Jurkat, Clone E6-1 (cell line): ENCODE measurements at regions not wholly inside any gene's neighbourhood (a gene's known extent, or its start where the extent isn't known, plus 50 kb on each side); places are given as distances from the start of the nearest gene placed in this dataset.

Experiments used
- DNase-seq: peaks from one replicate; pipeline ENCODE4 v3.0.0-alpha.2; 2011; ENCODE audit warnings: low read depth, low spot score
- H3K4me3 ChIP-seq: 2 replicates; pipeline ENCODE4 v1.5.1; 2011; ENCODE audit warnings: mild to moderate bottlenecking, low read length, control low read depth, moderate library complexity

GRCh38 chr3:190252080-190252479 lies 70.2 kb downstream of the CLDN1 start:
- no peak for DNase-seq
- H3K4me3 ChIP-seq, result no peak overlapping the region

DNA sequence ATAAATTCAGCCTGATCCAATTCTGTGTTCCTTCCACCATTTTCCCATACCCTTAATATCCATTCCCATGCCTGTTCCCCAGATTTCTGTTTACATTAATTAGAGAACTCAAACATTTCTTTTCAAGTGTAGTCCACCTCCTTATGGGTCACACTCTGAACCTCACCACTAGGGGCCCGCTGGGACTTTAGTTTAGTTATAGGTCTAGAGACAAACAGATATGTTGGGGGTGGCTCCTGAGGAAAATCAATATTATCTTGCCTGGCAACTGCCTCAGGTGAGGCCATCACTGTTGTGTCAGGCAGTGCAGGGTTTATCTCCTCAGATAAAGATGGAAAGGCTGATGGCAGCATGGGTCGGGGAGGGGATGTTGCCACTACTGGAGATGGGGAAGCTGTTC lies 72.8 kb downstream of the CLDN1 start:
- H3K4me3 ChIP-seq, result no peak overlapping the region
- DNase-seq, result no peak

DNA sequence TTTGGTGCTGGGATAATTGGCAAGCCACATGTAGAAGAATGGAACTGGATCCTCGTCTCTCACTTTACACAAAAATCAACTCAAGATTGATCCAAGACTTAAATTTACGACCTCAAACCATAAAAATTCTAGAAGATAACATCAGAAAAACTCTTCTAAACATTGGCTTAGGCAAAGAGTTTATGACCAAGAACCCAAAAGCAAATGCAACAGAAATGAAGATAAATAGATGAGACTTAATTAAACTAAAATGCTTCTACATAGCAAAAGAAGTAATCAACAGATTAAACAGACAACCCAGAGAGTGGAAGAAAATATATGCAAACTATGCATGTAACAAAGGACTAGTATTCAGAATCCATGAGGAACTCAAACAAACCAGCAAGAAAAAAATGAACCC lies 80.1 kb downstream of the CLDN1 start:
- no peak for DNase-seq

DNA sequence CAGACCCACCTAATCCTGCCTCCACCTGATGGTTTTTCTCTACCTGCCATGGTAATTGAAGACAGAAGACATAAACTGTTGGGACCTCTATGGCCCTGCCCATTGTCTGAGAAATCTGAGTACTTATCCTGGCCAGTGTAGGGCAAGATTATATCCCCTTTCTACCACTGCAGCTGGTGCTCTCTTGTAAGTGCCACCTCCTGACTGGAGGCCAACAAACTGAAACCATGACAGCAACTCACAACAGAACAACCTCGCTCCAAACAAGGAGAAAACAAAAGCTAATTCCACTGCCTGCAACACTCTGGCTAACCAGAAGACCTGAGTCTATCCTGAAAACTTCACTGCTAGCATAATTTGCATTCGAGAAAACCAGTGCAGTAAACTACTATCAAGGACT lies 82.9 kb downstream of the CLDN1 start:
- no peak overlapping the region for H3K4me3 ChIP-seq
- DNase-seq, result no peak

More for the DNA sequence above, 80.1 kb downstream of the CLDN1 start:
- no peak overlapping the region for H3K4me3 ChIP-seq

DNA sequence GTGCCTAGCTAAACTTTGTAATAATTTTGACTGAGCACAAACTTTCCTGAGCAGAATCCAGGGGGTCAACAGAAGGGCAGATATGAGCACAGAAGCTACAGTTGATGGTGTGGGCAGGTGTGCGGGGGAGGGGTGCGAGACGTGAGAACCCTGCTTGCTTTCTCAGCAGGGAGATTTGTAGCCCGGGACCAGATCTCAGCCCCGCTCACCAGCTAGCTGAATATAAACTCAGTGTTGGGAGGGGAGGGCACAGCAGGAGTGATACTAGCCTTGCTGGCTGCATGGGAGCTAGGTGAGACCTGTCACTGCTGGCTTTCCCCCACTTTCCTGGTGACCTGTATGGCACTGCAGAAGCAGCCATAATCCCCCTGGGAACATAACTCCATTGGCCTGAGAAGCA lies 83.4 kb downstream of the CLDN1 start:
- DNase-seq, result no peak
- no peak overlapping the region for H3K4me3 ChIP-seq

GRCh38 chr3:190234621-190235020 lies 87.6 kb downstream of the CLDN1 start:
- no peak for DNase-seq
- no peak overlapping the region for H3K4me3 ChIP-seq

- no peak overlapping the region for H3K4me3 ChIP-seq
- no peak for DNase-seq
These were observed 92.4 kb downstream of the CLDN1 start for GRCh38 chr3:190229632-190230424.

- no peak for DNase-seq
- H3K4me3 ChIP-seq, result no peak overlapping the region
These were observed 95.2 kb downstream of the CLDN1 start for GRCh38 chr3:190227064-190227463.

DNA sequence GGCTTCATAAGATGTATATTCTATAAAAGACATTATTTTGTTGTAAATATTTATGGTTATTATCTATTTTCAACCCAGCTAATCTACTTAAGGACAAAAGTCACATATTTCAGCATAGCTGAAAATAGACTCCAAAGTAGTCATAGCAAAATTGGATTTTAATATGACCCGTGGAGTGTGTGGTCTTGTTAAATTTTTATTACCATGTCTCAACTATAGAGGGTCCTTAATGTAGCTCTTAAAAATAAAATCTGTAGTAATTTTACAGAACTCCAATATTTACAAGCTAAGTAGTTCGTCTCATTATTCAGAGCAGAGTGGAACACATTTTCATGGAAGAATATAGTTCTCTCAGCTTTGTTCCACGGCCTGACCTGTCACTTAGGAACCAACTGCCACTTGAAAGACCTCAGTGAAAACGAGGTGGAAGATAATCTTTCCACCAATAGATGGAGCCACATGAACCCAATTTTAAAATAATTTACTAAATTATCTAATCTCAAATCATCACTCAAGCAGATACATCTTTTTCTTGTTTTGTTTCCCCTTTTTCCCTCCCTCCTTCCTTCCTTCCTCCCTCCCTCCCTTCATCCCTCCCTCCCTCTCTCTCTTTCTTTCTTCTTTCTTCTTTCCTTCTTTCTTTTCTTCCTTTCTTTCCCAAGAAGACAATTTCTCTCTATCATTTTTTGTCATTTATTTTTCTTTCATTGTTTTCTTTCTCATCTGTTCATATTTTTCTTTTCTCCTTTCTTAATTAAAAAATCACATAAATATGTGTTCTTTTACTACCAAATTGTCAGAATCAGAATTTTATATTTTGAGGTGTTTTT lies 97.2 kb downstream of the CLDN1 start:
- peak; percentile 12 for DNase-seq
- no peak overlapping the region for H3K4me3 ChIP-seq

DNA sequence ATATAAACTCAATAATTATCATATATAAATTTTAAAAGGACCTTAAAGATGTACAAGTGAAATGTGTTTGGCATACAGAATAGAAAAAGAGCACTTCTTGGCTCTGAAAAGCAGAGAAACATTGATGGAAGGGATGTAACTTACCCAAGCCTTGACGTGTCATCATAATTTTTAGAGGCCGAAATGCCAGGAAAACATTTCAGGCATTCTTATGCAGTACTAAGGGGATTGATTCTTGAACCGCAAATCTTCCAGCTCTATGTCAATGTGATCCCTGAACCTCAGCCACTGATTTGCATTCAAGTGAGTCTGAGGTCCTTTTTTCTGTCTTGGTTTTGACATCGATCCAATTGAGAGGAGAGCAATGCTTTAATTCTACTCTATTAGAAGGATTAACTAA lies 97.8 kb downstream of the CLDN1 start:
- no peak overlapping the region for H3K4me3 ChIP-seq
- no peak for DNase-seq

DNA sequence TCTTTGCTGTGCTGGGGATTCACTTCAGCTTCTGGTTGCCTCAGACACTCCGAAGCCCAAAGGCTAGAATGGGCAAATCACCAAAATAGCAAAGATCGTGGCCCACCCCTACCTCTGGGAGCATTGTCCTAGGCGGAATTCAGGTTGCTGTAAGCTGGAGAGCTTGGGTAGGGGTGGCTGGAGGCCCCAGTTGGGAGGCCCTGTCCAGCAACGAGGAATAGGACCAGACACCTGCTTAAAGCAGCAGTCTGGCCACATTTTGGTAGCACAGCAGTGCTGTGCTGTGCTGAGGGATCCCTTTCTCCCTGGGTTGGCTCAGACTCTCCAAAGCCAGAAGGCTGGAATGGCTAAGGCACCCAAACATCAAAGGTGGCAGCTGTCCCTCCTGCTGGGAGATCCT lies 99.3 kb downstream of the CLDN1 start:
- no peak overlapping the region for H3K4me3 ChIP-seq
- no peak for DNase-seq

DNA sequence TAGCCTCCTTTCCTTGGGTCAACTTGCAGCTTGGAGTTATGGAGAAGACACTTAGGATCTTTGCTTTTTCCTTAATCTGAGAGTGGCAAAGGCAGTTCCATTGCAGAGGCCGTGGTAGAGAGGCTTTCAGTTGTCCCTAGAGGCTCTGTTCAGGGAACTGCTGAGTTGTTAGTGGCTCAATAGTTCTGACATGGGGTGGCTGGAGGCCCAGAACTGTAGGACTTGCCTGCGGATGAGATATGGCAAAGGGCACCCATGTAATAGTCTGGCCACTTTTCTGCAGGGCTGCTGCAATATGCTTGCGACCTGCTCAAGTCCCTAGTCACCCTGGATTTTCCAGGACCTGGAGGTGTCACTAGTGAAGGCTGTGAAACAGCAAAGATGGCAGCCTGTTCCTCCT lies 99.9 kb downstream of the CLDN1 start:
- H3K4me3 ChIP-seq, result no peak overlapping the region
- no peak for DNase-seq

DNA sequence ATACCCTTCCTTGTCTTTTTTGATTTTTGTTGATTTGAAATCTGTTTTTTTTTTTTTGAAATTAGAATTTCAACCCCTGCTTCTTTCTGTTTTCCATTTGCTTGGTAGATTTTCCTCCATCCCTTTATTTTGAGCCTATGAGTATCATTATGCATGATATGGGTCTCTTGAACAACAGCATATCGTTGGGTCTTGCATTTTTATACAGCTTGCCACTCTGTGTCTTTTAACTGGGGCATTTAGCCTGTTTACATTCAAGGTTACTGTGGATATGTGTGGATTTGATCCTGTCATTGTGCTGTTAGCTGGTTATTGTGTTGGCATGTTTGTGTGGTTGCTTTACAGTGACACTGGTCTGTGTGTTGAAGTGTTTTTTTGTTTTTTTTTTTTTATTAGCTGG lies 99.7 kb upstream of the P3H2 start:
- no peak for DNase-seq
- no peak overlapping the region for H3K4me3 ChIP-seq

- no peak overlapping the region for H3K4me3 ChIP-seq
These were observed 96.4 kb upstream of the P3H2 start for GRCh38 chr3:190217081-190217480.

DNA sequence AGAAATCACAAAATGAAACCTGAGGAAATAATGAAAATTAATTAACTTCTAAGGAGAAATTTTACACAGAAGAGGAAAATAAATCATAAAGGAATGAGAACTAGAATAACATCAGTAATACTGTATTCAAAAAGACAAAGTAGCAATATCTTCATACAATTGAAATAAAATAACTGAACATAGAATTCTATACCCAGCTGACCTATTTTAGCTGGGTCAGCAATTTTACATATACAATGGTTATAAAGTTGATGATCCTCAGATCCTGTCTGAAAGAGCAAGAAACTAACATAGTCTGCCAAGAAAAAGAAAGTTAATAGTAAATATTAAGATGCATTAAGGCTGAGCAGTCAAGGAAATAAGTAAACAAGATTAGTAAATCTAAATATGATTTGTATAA lies 93.0 kb upstream of the P3H2 start:
- no peak for DNase-seq
- H3K4me3 ChIP-seq, result no peak overlapping the region

More at GRCh38 chr3:190217081-190217480, 96.4 kb upstream of the P3H2 start:
- DNase-seq, result no peak

DNA sequence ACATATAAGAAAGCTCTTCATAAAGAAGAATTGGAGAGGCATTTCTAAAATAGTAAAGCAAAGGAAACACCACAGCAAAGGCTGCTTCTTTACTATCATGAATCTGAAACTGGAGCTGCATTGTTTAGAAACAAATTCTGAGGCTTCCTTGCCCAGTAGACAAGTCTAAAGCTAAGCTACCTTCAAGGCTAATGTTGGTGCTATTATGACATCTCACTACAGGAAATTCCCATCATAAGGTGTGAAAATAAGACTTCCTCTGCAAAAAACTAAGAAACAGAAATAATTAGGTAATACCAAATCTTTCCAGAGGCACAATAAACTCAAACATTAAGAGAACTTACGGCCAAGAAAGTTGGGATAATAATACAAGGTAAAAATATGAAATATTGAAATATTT lies 89.9 kb upstream of the P3H2 start:
- no peak for DNase-seq
- no peak overlapping the region for H3K4me3 ChIP-seq

GRCh38 chr3:190209533-190209932 lies 88.8 kb upstream of the P3H2 start:
- no peak for DNase-seq
- H3K4me3 ChIP-seq, result no peak overlapping the region

GRCh38 chr3:190208196-190208595 lies 87.5 kb upstream of the P3H2 start:
- DNase-seq, result no peak
- no peak overlapping the region for H3K4me3 ChIP-seq

DNA sequence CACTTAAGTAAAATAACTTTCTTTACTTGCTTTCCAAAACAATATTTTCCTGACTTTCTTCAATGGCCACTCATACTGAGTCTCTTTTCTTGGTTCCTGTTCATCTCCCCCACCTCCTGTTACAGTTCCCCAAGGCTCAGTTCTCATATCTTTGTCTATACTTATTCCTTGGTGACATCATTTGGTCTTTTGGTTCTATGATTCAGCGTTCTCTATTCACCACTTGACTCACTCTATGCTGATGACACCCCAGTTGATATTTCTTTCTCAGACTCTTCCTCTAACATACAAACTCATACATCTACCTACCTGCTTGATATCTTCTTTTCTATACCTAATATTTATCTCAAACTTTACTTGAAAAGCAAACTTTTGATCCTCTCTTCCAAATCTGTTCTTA lies 85.0 kb upstream of the P3H2 start:
- no peak for DNase-seq
- H3K4me3 ChIP-seq, result no peak overlapping the region

- no peak overlapping the region for H3K4me3 ChIP-seq
- no peak for DNase-seq
These were observed 83.5 kb upstream of the P3H2 start for GRCh38 chr3:190204200-190204599.

DNA sequence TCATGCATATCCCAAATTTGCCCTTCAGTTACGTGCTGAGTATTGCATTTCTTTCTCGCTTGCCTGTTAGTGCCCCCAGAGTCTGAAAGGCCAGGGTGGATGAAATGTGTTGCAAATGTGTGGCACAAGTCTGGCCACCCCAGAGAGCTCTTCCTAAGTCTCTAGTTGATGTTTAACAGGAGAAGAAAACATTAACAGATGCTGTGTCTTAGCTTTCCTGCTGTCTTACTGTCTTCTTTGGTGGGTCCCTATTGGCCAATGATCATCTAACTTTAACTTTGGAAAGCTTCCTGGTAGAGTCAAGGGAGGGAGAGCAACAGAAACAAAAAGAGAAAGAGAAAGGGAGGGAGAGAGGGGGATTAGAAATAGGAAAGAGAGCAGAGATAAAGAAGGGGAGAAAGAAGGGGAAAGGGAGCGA lies 76.7 kb upstream of the P3H2 start:
- DNase-seq, result no peak

More for the DNA sequence above, 76.7 kb upstream of the P3H2 start:
- H3K4me3 ChIP-seq, result no peak overlapping the region
